ENCODE measurements at regions not wholly inside any gene's neighbourhood (a gene's known extent, or its start where the extent isn't known, plus 50 kb on each side); places are given as distances from the start of the nearest gene placed in this dataset.

DNA sequence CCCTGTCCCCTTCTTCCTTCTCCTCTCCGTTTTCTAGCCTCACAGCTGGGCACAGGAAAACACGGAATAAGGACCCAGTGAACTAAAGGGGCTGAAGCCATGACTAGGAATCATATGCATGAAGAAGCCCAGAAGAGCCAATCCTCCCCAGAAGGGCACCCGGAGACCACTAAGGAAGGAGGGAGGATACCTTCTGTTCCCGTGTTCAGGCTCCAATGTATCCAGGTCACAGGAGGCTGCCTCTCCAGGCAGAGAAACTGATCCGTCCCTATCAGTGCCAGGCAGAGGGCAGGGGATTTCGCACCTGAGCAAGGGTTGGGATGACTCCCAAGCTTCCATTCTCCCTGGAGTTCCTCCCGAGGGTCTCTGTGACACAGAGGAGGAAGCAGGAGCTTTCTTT, 246.6 kb downstream of the SNX10 start:
- Mint-ChIP-seq H3K9me3 (ENCODE audit: low read depth) (no peaks in the 10 kb centered on the region), H3K4me3 (ENCODE audit: low read depth) (no peak overlapping the region), H3K36me3 (ENCODE audit: insufficient read depth) (no peaks in the 10 kb centered on the region), H3K27me3 (peaks cover 31% of the 10 kb centered on the region), H3K4me1 (ENCODE audit: low read depth) (peaks cover 13% of the 10 kb centered on the region), H3K27ac (no peak overlapping the region)
- TF ChIP-seq CTCF (IDR thresholded peaks at IDR 0.05; ENCODE audit: unreplicated experiment), result no peak
- DNase-seq (ENCODE audit: low spot score, unreplicated experiment), result no peak

GRCh38 chr7:26538689-26539088, 247.0 kb downstream of the SNX10 start:
- TF ChIP-seq CTCF (IDR thresholded peaks at IDR 0.05; ENCODE audit: unreplicated experiment), result no peak
- Mint-ChIP-seq H3K4me3 (ENCODE audit: low read depth) (no peak overlapping the region), H3K9me3 (ENCODE audit: low read depth) (no peaks in the 10 kb centered on the region), H3K27ac (no peak overlapping the region), H3K4me1 (ENCODE audit: low read depth) (peaks cover 13% of the 10 kb centered on the region), H3K27me3 (peaks cover 36% of the 10 kb centered on the region), H3K36me3 (ENCODE audit: insufficient read depth) (no peaks in the 10 kb centered on the region)
- DNase-seq (ENCODE audit: low spot score, unreplicated experiment), result no peak

GRCh38 chr7:26543340-26543739, 251.7 kb downstream of the SNX10 start:
- no peak for DNase-seq (ENCODE audit: low spot score, unreplicated experiment)
- peaks cover 32% of the 10 kb centered on the region for H3K27me3 Mint-ChIP-seq
- no peak overlapping the region for H3K4me3 Mint-ChIP-seq (ENCODE audit: low read depth)
- no peak for TF ChIP-seq CTCF (IDR thresholded peaks at IDR 0.05; ENCODE audit: unreplicated experiment)
- H3K9me3 Mint-ChIP-seq (ENCODE audit: low read depth), result no peaks in the 10 kb centered on the region
- H3K4me1 Mint-ChIP-seq (ENCODE audit: low read depth), result no peaks in the 10 kb centered on the region
- H3K27ac Mint-ChIP-seq, result no peak overlapping the region
- no peaks in the 10 kb centered on the region for H3K36me3 Mint-ChIP-seq (ENCODE audit: insufficient read depth)

DNA sequence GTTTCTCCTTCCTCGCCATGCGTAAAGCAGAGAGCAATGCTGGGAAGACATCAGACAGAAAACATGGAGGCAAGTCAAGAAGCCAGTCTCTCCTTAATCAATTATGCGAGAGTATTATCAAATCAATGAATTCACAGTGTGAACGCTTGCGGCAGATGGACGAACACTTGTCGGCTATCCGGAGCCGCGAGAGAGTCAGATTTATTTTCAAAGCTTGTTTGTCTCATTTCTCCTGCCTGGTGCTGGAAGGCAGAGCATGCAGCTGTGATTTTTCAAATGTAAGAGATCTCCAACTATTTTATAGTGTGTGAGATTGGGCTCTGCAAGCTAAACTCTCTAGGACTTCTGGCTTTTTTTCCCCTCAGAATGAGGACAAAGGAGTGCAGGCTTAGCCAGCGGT, 252.3 kb downstream of the SNX10 start:
- Mint-ChIP-seq H3K4me3 (ENCODE audit: low read depth) (no peak overlapping the region), H3K36me3 (ENCODE audit: insufficient read depth) (no peaks in the 10 kb centered on the region), H3K4me1 (ENCODE audit: low read depth) (no peaks in the 10 kb centered on the region), H3K9me3 (ENCODE audit: low read depth) (no peaks in the 10 kb centered on the region), H3K27ac (no peak overlapping the region), H3K27me3 (peaks cover 27% of the 10 kb centered on the region)
- no peak for TF ChIP-seq CTCF (IDR thresholded peaks at IDR 0.05; ENCODE audit: unreplicated experiment)
- DNase-seq (ENCODE audit: low spot score, unreplicated experiment), result no peak

DNA sequence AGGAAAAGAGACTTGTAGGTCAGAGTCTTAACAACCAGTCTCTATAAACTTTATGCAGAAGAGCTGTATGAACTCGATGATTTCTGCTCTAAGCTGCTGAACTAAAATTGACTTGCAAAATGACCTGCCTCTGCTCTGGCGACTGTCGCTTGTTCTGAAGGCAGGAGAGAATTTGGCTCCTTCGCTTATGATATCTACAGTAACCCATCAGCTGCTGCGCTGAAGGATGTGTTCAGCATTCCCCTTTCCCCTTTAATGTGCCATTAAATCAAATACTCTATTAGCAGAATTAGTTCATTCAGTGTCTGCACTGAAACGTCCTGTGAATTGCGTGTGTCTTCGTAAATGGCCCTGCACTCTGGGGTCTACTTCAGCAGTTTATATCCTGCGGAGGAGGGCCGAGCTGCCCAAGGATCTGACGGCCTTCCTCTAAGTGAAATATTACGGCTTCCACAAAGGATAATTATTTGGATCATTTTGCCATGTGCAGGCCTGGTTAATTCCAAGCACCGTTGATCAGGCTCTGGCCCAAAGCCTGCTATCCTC, 254.9 kb downstream of the SNX10 start:
- peaks cover 22% of the 10 kb centered on the region for H3K27me3 Mint-ChIP-seq
- no peak overlapping the region for H3K4me3 Mint-ChIP-seq (ENCODE audit: low read depth)
- no peak for DNase-seq (ENCODE audit: low spot score, unreplicated experiment)
- H3K27ac Mint-ChIP-seq, result no peak overlapping the region
- no peak for TF ChIP-seq CTCF (IDR thresholded peaks at IDR 0.05; ENCODE audit: unreplicated experiment)
- H3K9me3 Mint-ChIP-seq (ENCODE audit: low read depth), result no peaks in the 10 kb centered on the region
- no peaks in the 10 kb centered on the region for H3K36me3 Mint-ChIP-seq (ENCODE audit: insufficient read depth)
- no peaks in the 10 kb centered on the region for H3K4me1 Mint-ChIP-seq (ENCODE audit: low read depth)

Measured in progenitor cell of endocrine pancreas (in vitro differentiated cells).